ENCODE measurements at regions not wholly inside any gene's neighbourhood (a gene's known extent, or its start where the extent isn't known, plus 50 kb on each side); places are given as distances from the start of the nearest gene placed in this dataset.

DNA sequence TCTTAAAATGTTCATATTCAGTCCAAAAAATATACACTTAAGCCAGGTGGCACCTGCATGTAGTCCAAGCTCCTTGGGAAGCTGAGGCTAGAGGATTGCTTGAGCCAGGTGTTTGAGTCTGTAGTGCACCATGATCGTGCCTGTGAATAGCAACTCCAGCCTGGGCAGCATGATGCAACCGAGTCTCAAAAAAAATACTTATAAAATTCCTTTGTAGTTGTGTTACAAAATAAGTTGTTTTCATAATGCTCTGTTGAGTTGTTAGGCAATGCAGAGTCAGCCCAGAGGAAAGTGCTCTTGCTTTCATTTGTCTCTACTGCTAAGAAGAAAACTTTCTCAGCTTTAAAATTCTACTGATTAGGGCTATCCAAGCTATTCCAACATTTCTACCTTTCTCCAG lies 442.8 kb upstream of the ARRDC4 start:
- TF ChIP-seq POLR2A (IDR thresholded peaks at IDR 0.05): no peak
- TF ChIP-seq, protein P1, sequence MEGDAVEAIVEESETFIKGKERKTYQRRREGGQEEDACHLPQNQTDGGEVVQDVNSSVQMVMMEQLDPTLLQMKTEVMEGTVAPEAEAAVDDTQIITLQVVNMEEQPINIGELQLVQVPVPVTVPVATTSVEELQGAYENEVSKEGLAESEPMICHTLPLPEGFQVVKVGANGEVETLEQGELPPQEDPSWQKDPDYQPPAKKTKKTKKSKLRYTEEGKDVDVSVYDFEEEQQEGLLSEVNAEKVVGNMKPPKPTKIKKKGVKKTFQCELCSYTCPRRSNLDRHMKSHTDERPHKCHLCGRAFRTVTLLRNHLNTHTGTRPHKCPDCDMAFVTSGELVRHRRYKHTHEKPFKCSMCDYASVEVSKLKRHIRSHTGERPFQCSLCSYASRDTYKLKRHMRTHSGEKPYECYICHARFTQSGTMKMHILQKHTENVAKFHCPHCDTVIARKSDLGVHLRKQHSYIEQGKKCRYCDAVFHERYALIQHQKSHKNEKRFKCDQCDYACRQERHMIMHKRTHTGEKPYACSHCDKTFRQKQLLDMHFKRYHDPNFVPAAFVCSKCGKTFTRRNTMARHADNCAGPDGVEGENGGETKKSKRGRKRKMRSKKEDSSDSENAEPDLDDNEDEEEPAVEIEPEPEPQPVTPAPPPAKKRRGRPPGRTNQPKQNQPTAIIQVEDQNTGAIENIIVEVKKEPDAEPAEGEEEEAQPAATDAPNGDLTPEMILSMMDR (IDR thresholded peaks at IDR 0.05): no peak
- TF ChIP-seq POLR2AphosphoS5 (IDR thresholded peaks at IDR 0.05): no peak
- no peak for DNase-seq (ENCODE audit: low spot score in 2 of 2)
- H3K4me3 ChIP-seq: no peak overlapping the region
- H3K9me3 ChIP-seq: no peaks in the 10 kb centered on the region
- intact Hi-C loops (cut with DNase I; ENCODE audit: low total_unique reads): no loop called here
- no peak overlapping the region for H3K27ac ChIP-seq
- no peaks in the 10 kb centered on the region for H3K4me1 ChIP-seq
- no peaks in the 10 kb centered on the region for H3K27me3 ChIP-seq
- no peaks in the 10 kb centered on the region for H3K36me3 ChIP-seq

DNA sequence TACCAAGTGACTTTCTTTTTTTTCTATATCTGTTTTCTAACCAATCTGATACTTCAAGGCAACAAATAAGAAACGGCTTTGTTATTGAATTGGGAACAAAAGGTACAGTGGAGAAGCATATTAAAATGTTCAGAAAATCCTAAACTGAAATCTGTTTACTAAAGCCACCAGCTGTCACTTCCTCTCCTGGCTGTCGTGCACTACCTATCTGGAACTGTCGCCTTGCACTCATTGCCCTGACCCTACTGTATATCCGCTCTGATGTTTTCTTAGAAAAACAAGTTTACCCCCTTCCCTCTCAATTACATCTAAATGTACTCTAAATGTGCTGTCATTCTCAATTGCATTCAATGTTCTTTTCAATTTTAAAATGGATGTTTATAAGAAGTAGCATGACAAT lies 439.8 kb upstream of the ARRDC4 start:
- Histone ChIP-seq H3K4me3 (no peak overlapping the region), H3K27ac (no peak overlapping the region), H3K27me3 (no peaks in the 10 kb centered on the region), H3K36me3 (no peaks in the 10 kb centered on the region), H3K9me3 (no peaks in the 10 kb centered on the region), H3K4me1 (no peaks in the 10 kb centered on the region)
- no peak for TF ChIP-seq POLR2AphosphoS5 (IDR thresholded peaks at IDR 0.05)
- TF ChIP-seq, protein P1 (IDR thresholded peaks at IDR 0.05): no peak
- no peak for TF ChIP-seq POLR2A (IDR thresholded peaks at IDR 0.05)
- no peak for DNase-seq (ENCODE audit: low spot score in 2 of 2)
- intact Hi-C loops (cut with DNase I; ENCODE audit: low total_unique reads): no loop called here

DNA sequence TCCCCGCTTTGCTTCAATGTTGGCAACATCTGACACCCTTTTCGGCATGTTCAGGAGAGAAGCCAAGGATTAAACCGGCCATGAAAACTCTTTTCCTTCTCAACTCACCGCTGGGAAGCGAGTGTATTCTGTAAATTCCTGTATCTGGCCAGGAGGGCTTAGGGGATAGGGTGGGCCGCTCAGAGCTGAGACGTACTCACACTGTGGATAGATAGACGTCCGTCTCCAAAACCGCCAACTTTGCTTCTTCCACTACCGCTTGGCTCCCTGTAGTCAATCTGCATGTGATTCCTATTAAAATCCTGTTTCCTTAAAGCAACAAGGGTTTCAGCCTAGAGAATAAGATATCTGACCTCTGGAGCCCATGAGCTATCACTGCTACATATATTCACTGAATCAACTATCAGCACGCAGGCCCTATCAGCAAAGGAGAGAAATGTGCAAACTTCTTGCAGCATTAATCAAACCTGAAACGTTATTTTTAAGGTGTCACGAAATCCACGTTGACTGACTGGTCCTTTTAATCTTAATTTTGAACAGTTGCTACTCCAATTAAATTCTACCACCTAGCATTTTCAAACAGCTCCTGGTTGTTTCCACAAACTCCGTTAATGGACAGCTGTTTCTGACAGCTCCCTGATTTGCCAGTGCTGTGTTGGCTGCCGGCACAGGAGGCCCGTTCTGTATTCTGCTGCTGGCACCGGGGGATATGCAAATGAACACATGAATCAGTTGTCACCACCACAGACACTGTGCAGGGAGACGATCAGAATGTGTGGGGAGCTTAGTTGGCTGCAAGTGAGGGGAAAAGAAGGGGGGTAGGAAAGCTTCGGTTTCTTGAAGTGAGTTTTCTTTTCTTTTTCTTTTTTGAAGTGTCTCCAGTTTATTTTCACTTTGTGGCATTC lies 438.9 kb upstream of the ARRDC4 start:
- Histone ChIP-seq H3K4me1 (no peaks in the 10 kb centered on the region), H3K27me3 (no peaks in the 10 kb centered on the region), H3K4me3 (peak overlapping the region in 2 of 3 donors; percentile 14 to 45), H3K36me3 (no peaks in the 10 kb centered on the region), H3K27ac (no peak overlapping the region), H3K9me3 (no peaks in the 10 kb centered on the region)
- TF ChIP-seq POLR2A (IDR thresholded peaks at IDR 0.05) (no peak), POLR2AphosphoS5 (IDR thresholded peaks at IDR 0.05) (no peak)
- TF ChIP-seq, protein P1 (IDR thresholded peaks at IDR 0.05): no peak
- no peak for DNase-seq (ENCODE audit: low spot score in 2 of 2)
- intact Hi-C loops (cut with DNase I; ENCODE audit: low total_unique reads): no loop called here

GRCh38 chr15:97522347-97522746 lies 438.2 kb upstream of the ARRDC4 start:
- no peak for DNase-seq (ENCODE audit: low spot score in 2 of 2)
- TF ChIP-seq, protein P1 (IDR thresholded peaks at IDR 0.05): no peak
- no peak for TF ChIP-seq POLR2AphosphoS5 (IDR thresholded peaks at IDR 0.05)
- no peak for TF ChIP-seq POLR2A (IDR thresholded peaks at IDR 0.05)
- Histone ChIP-seq H3K4me1 (no peaks in the 10 kb centered on the region), H3K27me3 (no peaks in the 10 kb centered on the region), H3K27ac (no peak overlapping the region), H3K9me3 (no peaks in the 10 kb centered on the region), H3K4me3 (peak overlapping the region in 2 of 3 donors; percentile 14 to 45), H3K36me3 (no peaks in the 10 kb centered on the region)
- intact Hi-C loops (cut with DNase I; ENCODE audit: low total_unique reads): no loop called here

- intact Hi-C loops (cut with DNase I; ENCODE audit: low total_unique reads): no loop called here
Observed at GRCh38 chr15:97525809-97526208, 434.7 kb upstream of the ARRDC4 start.

More at GRCh38 chr15:97525809-97526208, 434.7 kb upstream of the ARRDC4 start:
- TF ChIP-seq, protein P1 (IDR thresholded peaks at IDR 0.05): no peak
- TF ChIP-seq POLR2A (IDR thresholded peaks at IDR 0.05) (no peak), POLR2AphosphoS5 (IDR thresholded peaks at IDR 0.05) (no peak)
- no peak overlapping the region for H3K4me3 ChIP-seq
- H3K27ac ChIP-seq: no peak overlapping the region
- H3K36me3 ChIP-seq: no peaks in the 10 kb centered on the region
- H3K27me3 ChIP-seq: no peaks in the 10 kb centered on the region
- H3K9me3 ChIP-seq: no peaks in the 10 kb centered on the region
- DNase-seq (ENCODE audit: low spot score in 2 of 2): no peak
- no peaks in the 10 kb centered on the region for H3K4me1 ChIP-seq

Measured in breast epithelium (tissue), 4 donors.